H1 (cell line): ENCODE measurements at regions not wholly inside any gene's neighbourhood (a gene's known extent, or its start where the extent isn't known, plus 50 kb on each side); places are given as distances from the start of the nearest gene placed in this dataset.

Source experiments
- CTCF ChIA-PET: fragments of 300-600 bp; sonication (Branson Sonifier 250); formaldehyde crosslinking; loops from one replicate; lab custom pipeline; 2021; ENCODE audit not compliant: partially characterized antibody; lab: Charles Lee
- POLR2A ChIA-PET: fragments of 300-600 bp; sonication (Branson Sonifier 250); formaldehyde crosslinking; loops from one replicate; lab custom pipeline; 2021; ENCODE audit warnings: inconsistent platforms; ENCODE audit not compliant: partially characterized antibody; lab: Charles Lee
- DNase-seq, 2 experiments: peaks; one replicate each; pipeline versions ENCODE4 v3.0.0 to v3.0.0-alpha.2; 2010 to 2022; ENCODE audit warnings: low spot score in 2 of 2, low read depth in 1 of 2, mixed read lengths in 1 of 2
- FAIRE-seq: peaks from 2 replicates; lab custom pipeline; 2011; peaks lifted over from hg19 to GRCh38; lab: Jason Lieb, UNC
- H2AFZ ChIP-seq: 2 replicates; pipeline ENCODE4 v1.8.1; 2012; ENCODE audit warnings: low read length, inconsistent platforms
- H2AK5ac ChIP-seq: 2 replicates; pipeline ENCODE4 v1.6.1; 2013; ENCODE audit warnings: low read depth, low read length
- H2BK120ac ChIP-seq: replicated peaks from 2 replicates; pipeline ENCODE3; 2013; ENCODE audit warnings: low read depth, low read length, inconsistent platforms
- H2BK12ac ChIP-seq: 2 replicates; pipeline ENCODE4 v1.6.1; 2013; ENCODE audit warnings: low read depth, low read length
- H2BK15ac ChIP-seq: 2 replicates; pipeline ENCODE4 v1.6.1; 2013; ENCODE audit warnings: low read length
- H2BK20ac ChIP-seq: 2 replicates; pipeline ENCODE4 v1.6.1; 2013; ENCODE audit warnings: low read length
- H2BK5ac ChIP-seq: 2 replicates; pipeline ENCODE4 v1.6.1; 2013; ENCODE audit warnings: low read depth, low read length
- H3K14ac ChIP-seq: 2 replicates; pipeline ENCODE4 v1.6.1; 2013; ENCODE audit warnings: inconsistent platforms; ENCODE audit not compliant: insufficient read length
- H3K18ac ChIP-seq: 2 replicates; pipeline ENCODE4 v1.6.1; 2013; ENCODE audit warnings: low read length; ENCODE audit errors: extremely low read depth
- H3K23ac ChIP-seq: 2 replicates; pipeline ENCODE4 v1.6.1; 2013; ENCODE audit warnings: inconsistent platforms; ENCODE audit not compliant: insufficient read length
- H3K23me2 ChIP-seq: 2 replicates; pipeline ENCODE4 v1.6.1; 2013; ENCODE audit warnings: low read depth, low read length
- H3K27ac ChIP-seq: 2 replicates; pipeline ENCODE4 v1.6.1; 2011; ENCODE audit warnings: low read depth, low read length, inconsistent platforms
- H3K27me3 ChIP-seq, 4 experiments: replicated peaks in 1 of 4; 1 replicate in 1 of 4; 2 replicates in 3 of 4; pipeline versions ENCODE4 v1.6.1 to v1.8.1; 2011 to 2013; ENCODE audit warnings: low read length in 3 of 4, mild to moderate bottlenecking in 3 of 4, inconsistent platforms in 2 of 4, mixed read lengths in 2 of 4, moderate library complexity in 1 of 4; ENCODE audit not compliant: control insufficient read depth in 3 of 4, insufficient read depth in 3 of 4; ENCODE audit errors: extremely low read depth in 1 of 4
- H3K36me3 ChIP-seq, 4 experiments: 2 replicates each; pipeline versions ENCODE4 v1.6.1 to v1.8.1; 2011 to 2013; ENCODE audit warnings: mild to moderate bottlenecking in 4 of 4, low read length in 3 of 4, moderate library complexity in 2 of 4, control low read depth in 1 of 4, inconsistent platforms in 1 of 4; ENCODE audit not compliant: insufficient read depth in 4 of 4, control insufficient read depth in 2 of 4
- H3K4ac ChIP-seq: replicated peaks from 2 replicates; pipeline ENCODE3; 2013; ENCODE audit warnings: low read length, low read depth, mixed read lengths, inconsistent platforms; ENCODE audit not compliant: insufficient read length
- H3K4me1 ChIP-seq, 4 experiments: replicated peaks in 1 of 4; 1 replicate in 1 of 4; 2 replicates in 3 of 4; pipeline versions ENCODE4 v1.6.1 to v1.8.1; 2011 to 2013; ENCODE audit warnings: low read length in 3 of 4, inconsistent platforms in 2 of 4, mixed read lengths in 1 of 4; ENCODE audit not compliant: insufficient read depth in 4 of 4, control insufficient read depth in 3 of 4
- H3K4me2 ChIP-seq, 2 experiments: 2 replicates each; pipeline versions ENCODE4 v1.6.1 to v1.8.1; 2011 to 2013; ENCODE audit warnings: low read depth in 2 of 2, low read length in 2 of 2, control low read depth in 1 of 2, inconsistent platforms in 1 of 2, mild to moderate bottlenecking in 1 of 2; ENCODE audit not compliant: insufficient read depth in 1 of 2
- H3K4me3 ChIP-seq, 4 experiments: fragments of 200-600, 300-600 bp in 1 of 4; sonication (generic), shearing (Covaris generic), sonication (Bioruptor Twin) in 1 of 4; 2 replicates each; pipeline versions ENCODE4 v1.5.1 to v1.8.1; 2011 to 2016; ENCODE audit warnings: low read length in 4 of 4, low read depth in 3 of 4, control low read depth in 2 of 4, inconsistent platforms in 2 of 4, mild to moderate bottlenecking in 2 of 4, mixed read lengths in 1 of 4, moderate library complexity in 1 of 4; ENCODE audit not compliant: insufficient read depth in 2 of 4; ENCODE audit errors: extremely low read depth in 1 of 4
- H3K56ac ChIP-seq: replicated peaks from 2 replicates; pipeline ENCODE3; 2013; ENCODE audit warnings: low read depth, mild to moderate bottlenecking, mixed read lengths, low read length, inconsistent platforms; ENCODE audit not compliant: insufficient read length
- H3K79me1 ChIP-seq: 2 replicates; pipeline ENCODE4 v1.6.1; 2013; ENCODE audit warnings: low read depth, low read length, control low read depth
- H3K79me2 ChIP-seq, 2 experiments: 2 replicates each; pipeline versions ENCODE4 v1.6.1 to v1.8.1; 2012 to 2013; ENCODE audit warnings: low read length in 2 of 2, mild to moderate bottlenecking in 2 of 2, inconsistent platforms in 1 of 2; ENCODE audit not compliant: insufficient read depth in 2 of 2, control insufficient read depth in 1 of 2
- H3K9ac ChIP-seq, 4 experiments: replicated peaks in 1 of 4; 1 replicate in 1 of 4; 2 replicates in 3 of 4; pipeline versions ENCODE4 v1.6.1 to v1.8.1; 2011 to 2013; ENCODE audit warnings: low read depth in 3 of 4, low read length in 3 of 4, control low read depth in 2 of 4, mild to moderate bottlenecking in 2 of 4, moderate library complexity in 2 of 4, inconsistent platforms in 1 of 4; ENCODE audit errors: extremely low read depth in 1 of 4
- H3K9me3 ChIP-seq, 2 experiments: 2 replicates each; pipeline versions ENCODE4 v1.6.1 to v1.8.1; 2012 to 2013; ENCODE audit warnings: mild to moderate bottlenecking in 2 of 2, moderate library complexity in 2 of 2, control low read depth in 1 of 2, inconsistent platforms in 1 of 2, low read depth in 1 of 2, low read length in 1 of 2, mixed read lengths in 1 of 2; ENCODE audit not compliant: insufficient read depth in 2 of 2
- H4K20me1 ChIP-seq, 2 experiments: replicated peaks in 1 of 2; 2 replicates each; pipeline versions ENCODE3 to v1.8.1; 2011 to 2013; ENCODE audit warnings: inconsistent platforms in 2 of 2, low read length in 2 of 2, mild to moderate bottlenecking in 1 of 2; ENCODE audit not compliant: insufficient read depth in 2 of 2, control insufficient read depth in 1 of 2
- H4K5ac ChIP-seq: 2 replicates; pipeline ENCODE4 v1.6.1; 2013; ENCODE audit warnings: low read length, low read depth, mixed read lengths, inconsistent platforms; ENCODE audit not compliant: insufficient read length
- H4K8ac ChIP-seq: 2 replicates; pipeline ENCODE4 v1.8.0; 2013; ENCODE audit warnings: mild to moderate bottlenecking, moderate library complexity, low read length, inconsistent platforms; ENCODE audit not compliant: insufficient read depth; ENCODE audit errors: extremely low read depth
- H4K91ac ChIP-seq: replicated peaks from 2 replicates; pipeline ENCODE3; 2013; ENCODE audit warnings: low read length, mixed read lengths, inconsistent platforms; ENCODE audit not compliant: insufficient read length
- ASH2L ChIP-seq: fragments of 200-600, 300-600 bp; sonication (generic); IDR thresholded peaks from one replicate; pipeline ENCODE4 v1.7.1; 2017; ENCODE audit warnings: low read length
- CTCF ChIP-seq, 3 experiments: IDR thresholded peaks; 1 replicate in 2 of 3; 2 replicates in 1 of 3; pipeline versions ENCODE4 v1.5.1 to v1.6.1; 2011; ENCODE audit warnings: low read length in 3 of 3, mild to moderate bottlenecking in 3 of 3, inconsistent platforms in 2 of 3, low read depth in 1 of 3, moderate library complexity in 1 of 3; ENCODE audit not compliant: insufficient read depth in 1 of 3; ENCODE audit errors: control extremely low read depth in 1 of 3
- JUN ChIP-seq: IDR thresholded peaks from 2 replicates; pipeline ENCODE4 v1.6.1; 2011; ENCODE audit warnings: low read depth, mild to moderate bottlenecking, improper control_type of control experiment, low read length
- KDM4A ChIP-seq: IDR thresholded peaks from one replicate; pipeline ENCODE4 v1.7.1; 2012; ENCODE audit warnings: low read depth, mild to moderate bottlenecking, moderate library complexity, low read length, inconsistent platforms; ENCODE audit not compliant: severe bottlenecking
- MAX ChIP-seq: IDR thresholded peaks from 2 replicates; pipeline ENCODE4 v1.6.1; 2012; ENCODE audit warnings: inconsistent platforms
- NRF1 ChIP-seq: IDR thresholded peaks from 2 replicates; pipeline ENCODE4 v1.6.1; 2011; ENCODE audit warnings: mild to moderate bottlenecking, low read depth, low read length, improper control_type of control experiment
- RAD21 ChIP-seq, 2 experiments: IDR thresholded peaks in 1 of 2; conservative IDR thresholded peaks in 1 of 2; 2 replicates each; pipeline ENCODE4 v1.6.1; 2011; ENCODE audit warnings: low read depth in 2 of 2, low read length in 2 of 2, improper control_type of control experiment in 1 of 2, inconsistent platforms in 1 of 2, mild to moderate bottlenecking in 1 of 2, moderate library complexity in 1 of 2
- SAP30 ChIP-seq: fragments of 300-600 bp; sonication (generic); IDR thresholded peaks from 2 replicates; pipeline ENCODE4 v1.7.1; 2012; ENCODE audit warnings: low read length, moderate library complexity, mild to moderate bottlenecking, inconsistent platforms; ENCODE audit not compliant: insufficient read depth, insufficient replicate concordance
- SIN3A ChIP-seq, 2 experiments: IDR thresholded peaks in 1 of 2; conservative IDR thresholded peaks in 1 of 2; 2 replicates each; pipeline ENCODE4 v1.6.1; 2011 to 2012; ENCODE audit warnings: low read length in 2 of 2, improper control_type of control experiment in 1 of 2, low read depth in 1 of 2, mild to moderate bottlenecking in 1 of 2
- TEAD4 ChIP-seq: IDR thresholded peaks from 2 replicates; pipeline ENCODE4 v1.6.1; 2012; ENCODE audit warnings: low read depth, low read length, inconsistent platforms, mixed read lengths
- YY1 ChIP-seq: IDR thresholded peaks from 2 replicates; pipeline ENCODE4 v1.6.1; 2011; ENCODE audit warnings: low read depth, mild to moderate bottlenecking, low read length
- WGBS, 2 experiments: shearing (Covaris generic) in 1 of 2; methylation state at CpG; one replicate each; pipeline versions ENCODE4 v1.1.6 to v1.1.7; 2013 to 2015; ENCODE audit warnings: low lambda C conversion rate in 2 of 2, mixed read lengths in 2 of 2, inconsistent platforms in 1 of 2, low coverage in 1 of 2, missing lambda C conversion rate in 1 of 2; ENCODE audit not compliant: insufficient replicate concordance in 2 of 2, insufficient coverage in 1 of 2, insufficient read length in 1 of 2; ENCODE audit errors: extremely low coverage in 1 of 2, missing lambda C conversion rate in 1 of 2; 5-methylcytosine and 5-hydroxymethylcytosine counted together

DNA sequence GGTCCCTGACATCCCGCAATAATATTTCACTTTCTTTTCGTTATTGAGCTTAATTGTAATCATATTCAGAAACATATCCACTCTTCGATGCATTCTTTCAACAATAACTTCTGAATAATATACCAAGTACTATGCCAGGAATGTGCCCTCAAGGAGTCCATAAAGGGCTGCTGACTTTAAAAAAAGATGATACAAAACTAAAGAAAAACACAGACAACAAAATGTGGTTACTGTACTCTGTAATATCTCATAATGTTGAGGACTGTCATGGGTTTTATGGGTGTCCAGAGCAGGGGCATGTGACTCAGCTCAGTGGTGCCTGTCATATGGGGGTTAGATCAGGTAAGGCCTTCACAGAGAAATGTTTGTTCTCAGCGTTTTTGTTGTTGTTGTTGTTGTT lies 73.7 kb downstream of the ARL4A start:
- H2AK5ac ChIP-seq: no peak overlapping the region
- no peak overlapping the region for H3K18ac ChIP-seq
- no peak overlapping the region for H4K91ac ChIP-seq
- H4K5ac ChIP-seq: no peak overlapping the region
- no peaks in the 10 kb centered on the region for H3K27me3 ChIP-seq
- no peak overlapping the region for H2BK12ac ChIP-seq
- peaks cover 3 to 9% of the 10 kb centered on the region in 2 experiments; a peak in 2 of 4 replicates for H3K9me3 ChIP-seq
- no peak overlapping the region for H4K8ac ChIP-seq
- FAIRE-seq: no peak
- H4K20me1 ChIP-seq: no peaks in the 10 kb centered on the region
- H2BK15ac ChIP-seq: no peak overlapping the region
- H3K4me2 ChIP-seq: no peak overlapping the region
- no peaks in the 10 kb centered on the region for H3K79me2 ChIP-seq
- H2BK20ac ChIP-seq: no peak overlapping the region
- no peaks in the 10 kb centered on the region for H3K4me1 ChIP-seq
- no peak for DNase-seq
- no peak overlapping the region for H3K4ac ChIP-seq
- H3K56ac ChIP-seq: no peak overlapping the region
- ChIA-PET CTCF (interaction anchor here (0.5 to 0.7 kb wide), 2 partner anchors 441 to 483 kb away, joined by 3 to 4 read pairs; no protein-coding TSS in a partner anchor), POLR2A (no interaction called here)
- H3K23me2 ChIP-seq: peaks cover 2% of the 10 kb centered on the region; the same call in 1 of the 2 replicates
- no peak overlapping the region for H2BK120ac ChIP-seq
- no peak overlapping the region for H2AFZ ChIP-seq
- no peaks in the 10 kb centered on the region for H3K36me3 ChIP-seq
- H3K79me1 ChIP-seq: no peaks in the 10 kb centered on the region
- H3K14ac ChIP-seq: no peak overlapping the region
- no peak overlapping the region for H3K23ac ChIP-seq
- H3K9ac ChIP-seq: no peak overlapping the region
- no peak overlapping the region for H2BK5ac ChIP-seq
- H3K4me3 ChIP-seq: no peak overlapping the region
- no peak overlapping the region for H3K27ac ChIP-seq
- WGBS, 2 experiments: 84% methylated on average over 4 of the region's 4 CpGs; no CpG with 5 or more reads in 1 of the 2 experiments
- TF ChIP-seq CTCF (IDR thresholded peaks at IDR 0.05; ENCODE audit: control extremely low read depth in 1 of 3, insufficient read depth in 1 of 3, low read depth in 1 of 3, low read length in 3 of 3) (no peak), SIN3A (conservative IDR thresholded peaks at IDR 0.05 in 1 of 2, IDR thresholded peaks at IDR 0.05 in 1 of 2; ENCODE audit: low read depth in 1 of 2, low read length in 2 of 2) (no peak), MAX (no peak), TEAD4 (no peak), NRF1 (no peak), RAD21 (IDR thresholded peaks at IDR 0.05 in 1 of 2, conservative IDR thresholded peaks at IDR 0.05 in 1 of 2; ENCODE audit: low read depth in 2 of 2, low read length in 2 of 2) (no peak), KDM4A (no peak), SAP30 (no peak), YY1 (no peak), ASH2L (no peak), JUN (no peak)
